ENCODE measurements at regions not wholly inside any gene's neighbourhood (a gene's known extent, or its start where the extent isn't known, plus 50 kb on each side); places are given as distances from the start of the nearest gene placed in this dataset.

DNA sequence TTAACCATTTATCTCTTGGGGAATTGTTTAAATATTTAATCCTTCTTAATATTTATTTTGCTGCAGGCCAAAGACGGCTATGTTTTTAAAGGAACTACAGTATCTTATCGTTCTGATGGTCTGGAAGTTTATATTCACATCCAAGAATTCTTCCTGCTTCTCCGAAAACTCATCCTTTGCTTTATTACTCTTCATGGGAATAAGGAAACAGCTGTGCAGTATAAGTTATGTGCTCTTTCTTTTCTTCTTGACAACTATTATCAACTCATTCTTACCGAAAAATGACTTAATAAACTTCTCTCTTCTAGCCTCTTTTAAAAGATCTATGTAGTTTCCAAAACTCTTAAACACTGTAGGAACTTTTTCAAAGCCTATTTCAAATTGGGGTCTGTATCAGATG lies 335.6 kb upstream of the NOVA1 start:
- intact Hi-C loops (cut with DNase I; ENCODE audit: low total_unique reads) = loop anchor here (5.0 kb wide), 1 partner anchor 486 kb away; no protein-coding TSS in a partner anchor
- Histone ChIP-seq H3K27me3 (no peaks in the 10 kb centered on the region), H3K4me1 (no peaks in the 10 kb centered on the region), H3K27ac (no peak overlapping the region), H3K9me3 (no peaks in the 10 kb centered on the region), H3K36me3 (no peaks in the 10 kb centered on the region), H3K4me3 (no peak overlapping the region)
- no peak for TF ChIP-seq POLR2AphosphoS5 (IDR thresholded peaks at IDR 0.05)
- no peak for TF ChIP-seq CTCF (IDR thresholded peaks at IDR 0.05)
- TF ChIP-seq POLR2A (IDR thresholded peaks at IDR 0.05) = no peak
- no peak for TF ChIP-seq EP300 (IDR thresholded peaks at IDR 0.05; ENCODE audit: low read depth)
- in situ Hi-C loops (cut with MboI; ENCODE audit: low pct_ligation_motif_present in 1 of 4, low pct_unique_long_range_greater_than_20kb in 1 of 4, low sequenced_read_pairs in 3 of 4) = no loop called here
- 51 to 68% methylated on average over 4 of the region's 4 CpGs for WGBS, 2 donors (ENCODE audit: low coverage in 1 of 2)
- DNase-seq = no peak

DNA sequence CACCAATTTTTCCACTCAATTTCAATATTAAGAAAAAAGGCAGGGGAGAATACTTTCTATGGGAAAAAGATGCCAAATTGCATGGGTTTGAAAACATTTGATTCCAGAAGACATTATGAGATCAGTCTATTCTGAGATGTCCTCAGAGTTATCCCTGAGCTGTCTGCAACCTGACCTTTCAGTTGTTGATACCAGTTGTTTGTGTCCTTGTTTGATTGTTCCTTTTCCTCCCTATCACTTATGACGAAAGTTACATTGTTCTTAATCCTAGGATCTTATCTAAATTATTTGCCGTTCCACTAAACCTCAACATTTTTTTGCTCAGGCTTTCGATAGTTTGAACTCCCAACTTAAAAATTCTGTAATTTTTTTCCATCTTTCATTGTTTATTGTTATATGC lies 336.3 kb upstream of the NOVA1 start:
- TF ChIP-seq POLR2AphosphoS5 (IDR thresholded peaks at IDR 0.05) = no peak
- no peak for TF ChIP-seq POLR2A (IDR thresholded peaks at IDR 0.05)
- no peak for TF ChIP-seq EP300 (IDR thresholded peaks at IDR 0.05; ENCODE audit: low read depth)
- TF ChIP-seq CTCF (IDR thresholded peaks at IDR 0.05) = no peak
- Histone ChIP-seq H3K9me3 (no peaks in the 10 kb centered on the region), H3K4me1 (no peaks in the 10 kb centered on the region), H3K4me3 (no peak overlapping the region), H3K27ac (no peak overlapping the region), H3K27me3 (no peaks in the 10 kb centered on the region), H3K36me3 (no peaks in the 10 kb centered on the region)
- in situ Hi-C loops (cut with MboI; ENCODE audit: low pct_ligation_motif_present in 1 of 4, low pct_unique_long_range_greater_than_20kb in 1 of 4, low sequenced_read_pairs in 3 of 4) = no loop called here
- DNase-seq = no peak
- intact Hi-C loops (cut with DNase I; ENCODE audit: low total_unique reads) = loop anchor here (5.0 kb wide), 1 partner anchor 487 kb away; no protein-coding TSS in a partner anchor
- 69 to 71% methylated on average over 3 of the region's 3 CpGs for WGBS, 2 donors (ENCODE audit: low coverage in 1 of 2)

DNA sequence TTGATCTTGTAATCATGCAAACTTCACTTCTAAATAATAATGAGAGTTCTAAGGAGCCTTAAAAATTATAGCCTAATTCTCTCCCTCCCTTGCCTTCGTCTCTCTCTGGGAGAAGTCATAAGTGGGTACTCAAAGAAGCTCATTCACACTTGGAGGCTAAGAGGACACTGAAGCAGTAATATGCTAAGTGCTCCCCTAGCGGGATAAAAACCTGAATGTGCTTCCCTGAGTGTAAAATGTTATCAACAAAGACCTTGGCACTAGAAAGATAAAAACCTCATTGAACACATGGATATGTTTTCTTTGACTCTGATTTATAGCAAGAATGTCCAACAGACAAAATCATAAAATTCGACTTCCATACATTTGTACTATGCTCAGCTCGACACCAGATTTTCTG lies 337.9 kb upstream of the NOVA1 start:
- in situ Hi-C loops (cut with MboI; ENCODE audit: low pct_ligation_motif_present in 1 of 4, low pct_unique_long_range_greater_than_20kb in 1 of 4, low sequenced_read_pairs in 3 of 4) (no loop called here), intact Hi-C loops (cut with DNase I; ENCODE audit: low total_unique reads) (no loop called here)
- TF ChIP-seq POLR2A (IDR thresholded peaks at IDR 0.05) (no peak), POLR2AphosphoS5 (IDR thresholded peaks at IDR 0.05) (no peak), CTCF (IDR thresholded peaks at IDR 0.05) (no peak), EP300 (IDR thresholded peaks at IDR 0.05; ENCODE audit: low read depth) (no peak)
- Histone ChIP-seq H3K27ac (no peak overlapping the region), H3K27me3 (no peaks in the 10 kb centered on the region), H3K4me1 (no peaks in the 10 kb centered on the region), H3K9me3 (no peaks in the 10 kb centered on the region), H3K4me3 (no peak overlapping the region), H3K36me3 (no peaks in the 10 kb centered on the region)
- WGBS, 2 donors (ENCODE audit: low coverage in 1 of 2) = 43 to 52% methylated on average over 3 to 4 of the region's 4 CpGs
- no peak for DNase-seq

DNA sequence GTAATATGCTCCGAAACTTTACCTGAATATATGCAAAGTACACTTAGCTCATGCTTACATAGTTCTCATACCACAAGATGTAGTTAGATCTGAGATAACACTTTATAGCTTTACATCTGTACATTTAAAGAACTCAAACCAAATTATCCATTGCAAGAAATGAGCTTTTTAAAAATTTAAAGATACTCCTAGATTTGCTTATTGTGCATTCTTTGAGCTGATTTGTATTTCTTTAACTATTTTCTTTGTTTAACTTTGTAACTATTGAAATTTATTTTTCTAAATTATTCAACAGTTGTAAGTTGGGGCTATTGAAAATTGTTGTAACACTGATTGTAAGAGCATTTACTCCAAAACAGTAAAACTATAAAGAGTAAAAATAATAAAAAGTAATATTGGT lies 340.2 kb upstream of the NOVA1 start:
- H3K4me1 ChIP-seq = no peaks in the 10 kb centered on the region
- H3K36me3 ChIP-seq = no peaks in the 10 kb centered on the region
- H3K4me3 ChIP-seq = no peak overlapping the region
- no peaks in the 10 kb centered on the region for H3K9me3 ChIP-seq
- TF ChIP-seq EP300 (IDR thresholded peaks at IDR 0.05; ENCODE audit: low read depth) (no peak), POLR2A (IDR thresholded peaks at IDR 0.05) (no peak), POLR2AphosphoS5 (IDR thresholded peaks at IDR 0.05) (no peak), CTCF (IDR thresholded peaks at IDR 0.05) (no peak)
- DNase-seq = no peak
- H3K27ac ChIP-seq = no peak overlapping the region
- intact Hi-C loops (cut with DNase I; ENCODE audit: low total_unique reads) (no loop called here), in situ Hi-C loops (cut with MboI; ENCODE audit: low pct_ligation_motif_present in 1 of 4, low pct_unique_long_range_greater_than_20kb in 1 of 4, low sequenced_read_pairs in 3 of 4) (no loop called here)
- 78 to 79% methylated on average over 1 of the region's 1 CpG for WGBS, 2 donors (ENCODE audit: low coverage in 1 of 2)
- H3K27me3 ChIP-seq = no peaks in the 10 kb centered on the region
